Neuronal stem cell (in vitro differentiated cells): ENCODE measurements at regions not wholly inside any gene's neighbourhood (a gene's known extent, or its start where the extent isn't known, plus 50 kb on each side); places are given as distances from the start of the nearest gene placed in this dataset.
A peak's percentile ranks its signal among the peaks of the same experiment; 100 is the strongest.

Experiments used
- DNase-seq: peaks from one replicate; pipeline ENCODE4 v3.0.0-alpha.2; 2013; ENCODE audit warnings: low spot score
- H2AFZ ChIP-seq: one replicate; pipeline ENCODE4 v1.6.1; 2013; ENCODE audit warnings: mild to moderate bottlenecking, low read length, inconsistent platforms
- H2AK5ac ChIP-seq: 2 replicates; pipeline ENCODE4 v1.6.1; 2013; ENCODE audit warnings: low read depth, mild to moderate bottlenecking, inconsistent platforms, low read length, moderate library complexity, mixed read lengths
- H2BK120ac ChIP-seq: 2 replicates; pipeline ENCODE4 v1.6.1; 2013; ENCODE audit warnings: low read depth, mild to moderate bottlenecking, inconsistent platforms, low read length, moderate library complexity, mixed read lengths
- H2BK12ac ChIP-seq: one replicate; pipeline ENCODE4 v1.6.1; 2013; ENCODE audit warnings: low read length, inconsistent platforms
- H2BK15ac ChIP-seq: 2 replicates; pipeline ENCODE4 v1.6.1; 2013; ENCODE audit warnings: mild to moderate bottlenecking, low read length, inconsistent platforms, mixed read lengths
- H2BK5ac ChIP-seq: one replicate; pipeline ENCODE4 v1.6.1; 2013; ENCODE audit warnings: inconsistent platforms, mild to moderate bottlenecking, low read length, moderate library complexity
- H3K14ac ChIP-seq: one replicate; pipeline ENCODE4 v1.6.1; 2013; ENCODE audit warnings: low read length, inconsistent platforms
- H3K18ac ChIP-seq: 2 replicates; pipeline ENCODE4 v1.6.1; 2013; ENCODE audit warnings: low read length, inconsistent platforms
- H3K23ac ChIP-seq: 2 replicates; pipeline ENCODE4 v1.6.1; 2013; ENCODE audit warnings: low read depth, mild to moderate bottlenecking, mixed read lengths, low read length, inconsistent platforms; ENCODE audit not compliant: poor library complexity
- H3K27ac ChIP-seq: replicated peaks from 3 replicates; pipeline ENCODE4 v1.5.1; 2013; ENCODE audit warnings: low read length, inconsistent platforms
- H3K27me3 ChIP-seq, 3 experiments: 2 replicates each; pipeline ENCODE4 v1.6.1; 2013; ENCODE audit warnings: low read length in 3 of 3, mild to moderate bottlenecking in 2 of 3, inconsistent platforms in 1 of 3, low read depth in 1 of 3, mixed read lengths in 1 of 3, moderate library complexity in 1 of 3; ENCODE audit not compliant: control insufficient read depth in 3 of 3, insufficient read depth in 3 of 3
- H3K36me3 ChIP-seq, 2 donors: replicated peaks in 1 of 2; 2 replicates each; pipeline ENCODE4 v1.6.1; 2013; ENCODE audit warnings: low read length in 2 of 2; ENCODE audit not compliant: control insufficient read depth in 2 of 2, insufficient read depth in 2 of 2
- H3K4ac ChIP-seq: 2 replicates; pipeline ENCODE4 v1.6.1; 2013; ENCODE audit warnings: inconsistent platforms, mild to moderate bottlenecking, low read length, moderate library complexity
- H3K4me1 ChIP-seq, 2 donors: 1 replicate in 1 of 2; 2 replicates in 1 of 2; pipeline ENCODE4 v1.6.1; 2013; ENCODE audit warnings: low read length in 2 of 2, low read depth in 1 of 2; ENCODE audit not compliant: control insufficient read depth in 2 of 2, insufficient read depth in 1 of 2
- H3K4me2 ChIP-seq: one replicate; pipeline ENCODE4 v1.6.1; 2013; ENCODE audit warnings: mild to moderate bottlenecking, low read length, inconsistent platforms; ENCODE audit not compliant: insufficient read depth, poor library complexity, severe bottlenecking
- H3K4me3 ChIP-seq, 2 donors: 2 replicates each; pipeline ENCODE4 v1.5.1; 2013; ENCODE audit warnings: low read length in 2 of 2, mild to moderate bottlenecking in 2 of 2, inconsistent platforms in 1 of 2, moderate library complexity in 1 of 2
- H3K79me1 ChIP-seq: one replicate; pipeline ENCODE4 v1.6.1; 2013; ENCODE audit warnings: low read depth, mild to moderate bottlenecking, inconsistent platforms, low read length, moderate library complexity
- H3K9ac ChIP-seq: one replicate; pipeline ENCODE4 v1.6.1; 2013; ENCODE audit warnings: mild to moderate bottlenecking, low read depth, low read length, inconsistent platforms; ENCODE audit not compliant: poor library complexity
- H3K9me3 ChIP-seq, 2 donors: replicated peaks in 1 of 2; 2 replicates each; pipeline versions ENCODE3 to v1.6.1; 2013; ENCODE audit warnings: low read length in 2 of 2, mild to moderate bottlenecking in 2 of 2, inconsistent platforms in 1 of 2, low read depth in 1 of 2, mixed read lengths in 1 of 2, moderate library complexity in 1 of 2; ENCODE audit not compliant: control insufficient read depth in 2 of 2, insufficient read depth in 1 of 2
- H4K8ac ChIP-seq: one replicate; pipeline ENCODE4 v1.6.1; 2013; ENCODE audit warnings: low read depth, mild to moderate bottlenecking, inconsistent platforms, low read length, moderate library complexity
- H4K91ac ChIP-seq: one replicate; pipeline ENCODE4 v1.6.1; 2013; ENCODE audit warnings: low read length, low read depth, mild to moderate bottlenecking, inconsistent platforms; ENCODE audit not compliant: poor library complexity
- WGBS, 2 donors: extraction: QIAGEN DNeasy Blood & Tissue Kit; methylation state at CpG; one replicate each; pipeline ENCODE4 v1.1.7; 2013; ENCODE audit warnings: missing lambda C conversion rate in 2 of 2, mixed read lengths in 1 of 2; ENCODE audit not compliant: insufficient read length in 2 of 2, insufficient replicate concordance in 1 of 2; ENCODE audit errors: extremely low coverage in 2 of 2; 5-methylcytosine and 5-hydroxymethylcytosine counted together

GRCh38 chr7:52120912-52121311, 804.3 kb upstream of the COBL start:
- Histone ChIP-seq H3K4me3 (no peak overlapping the region), H4K91ac (no peak overlapping the region), H3K36me3 (no peaks in the 10 kb centered on the region), H2BK15ac (no peak overlapping the region), H3K27me3 (no peaks in the 10 kb centered on the region), H3K9ac (no peak overlapping the region), H2AK5ac (no peak overlapping the region), H3K18ac (peak overlapping the region; percentile 48), H3K4ac (no peak overlapping the region), H3K23ac (no peak overlapping the region), H3K4me2 (no peak overlapping the region), H2BK12ac (no peak overlapping the region), H2AFZ (peak overlapping the region; percentile 75), H2BK5ac (no peak overlapping the region), H3K14ac (no peak overlapping the region), H2BK120ac (no peak overlapping the region), H3K9me3 (no peaks in the 10 kb centered on the region), H3K27ac (no peak overlapping the region), H3K4me1 (peaks cover 11 to 17% of the 10 kb centered on the region in 2 donors), H4K8ac (no peak overlapping the region), H3K79me1 (no peaks in the 10 kb centered on the region)
- no peak for DNase-seq
- no CpG with 5 or more reads among the region's 3 CpGs for WGBS, 2 donors

- H3K9ac ChIP-seq, result no peak overlapping the region
- no peak overlapping the region for H4K91ac ChIP-seq
- peak overlapping the region; percentile 93 for H3K27ac ChIP-seq
- no peak overlapping the region for H4K8ac ChIP-seq
- H3K79me1 ChIP-seq, result no peaks in the 10 kb centered on the region
- no peak overlapping the region for H3K14ac ChIP-seq
- DNase-seq, result peak; percentile 57
- no peaks in the 10 kb centered on the region for H3K9me3 ChIP-seq
- H3K27me3 ChIP-seq, result no peaks in the 10 kb centered on the region
- peak overlapping the region; percentile 90 for H2AFZ ChIP-seq
- H2BK15ac ChIP-seq, result no peak overlapping the region
- no peak overlapping the region for H3K18ac ChIP-seq
- no peak overlapping the region for H2AK5ac ChIP-seq
- no CpG with 5 or more reads among the region's 2 CpGs for WGBS, 2 donors
- peak overlapping the region; percentile 13 for H3K4me2 ChIP-seq
- H2BK12ac ChIP-seq, result no peak overlapping the region
- H2BK120ac ChIP-seq, result no peak overlapping the region
- H2BK5ac ChIP-seq, result no peak overlapping the region
- H3K4ac ChIP-seq, result no peak overlapping the region
- H3K23ac ChIP-seq, result no peak overlapping the region
- no peaks in the 10 kb centered on the region for H3K36me3 ChIP-seq
- H3K4me1 ChIP-seq, result peaks cover 11 to 20% of the 10 kb centered on the region in 2 donors
- H3K4me3 ChIP-seq, result no peak overlapping the region
Measured at GRCh38 chr7:52119537-52119936, 802.9 kb upstream of the COBL start.

- Histone ChIP-seq H4K8ac (no peak overlapping the region), H3K36me3 (no peaks in the 10 kb centered on the region), H3K27ac (no peak overlapping the region), H2BK12ac (no peak overlapping the region), H3K9me3 (no peaks in the 10 kb centered on the region), H3K79me1 (no peaks in the 10 kb centered on the region), H2BK120ac (no peak overlapping the region), H2AFZ (peak overlapping the region; percentile 52), H4K91ac (no peak overlapping the region), H3K4me3 (no peak overlapping the region), H3K4me2 (no peak overlapping the region), H2BK5ac (no peak overlapping the region), H2AK5ac (no peak overlapping the region), H3K18ac (no peak overlapping the region), H2BK15ac (no peak overlapping the region), H3K9ac (no peak overlapping the region), H3K14ac (no peak overlapping the region), H3K23ac (no peak overlapping the region), H3K27me3 (no peaks in the 10 kb centered on the region), H3K4me1 (peaks cover 1 to 8% of the 10 kb centered on the region in 2 donors), H3K4ac (no peak overlapping the region)
- no peak for DNase-seq
- no CpG with 5 or more reads among the region's 3 CpGs for WGBS, 2 donors
Measured at GRCh38 chr7:52114509-52114908, 797.9 kb upstream of the COBL start.

DNA sequence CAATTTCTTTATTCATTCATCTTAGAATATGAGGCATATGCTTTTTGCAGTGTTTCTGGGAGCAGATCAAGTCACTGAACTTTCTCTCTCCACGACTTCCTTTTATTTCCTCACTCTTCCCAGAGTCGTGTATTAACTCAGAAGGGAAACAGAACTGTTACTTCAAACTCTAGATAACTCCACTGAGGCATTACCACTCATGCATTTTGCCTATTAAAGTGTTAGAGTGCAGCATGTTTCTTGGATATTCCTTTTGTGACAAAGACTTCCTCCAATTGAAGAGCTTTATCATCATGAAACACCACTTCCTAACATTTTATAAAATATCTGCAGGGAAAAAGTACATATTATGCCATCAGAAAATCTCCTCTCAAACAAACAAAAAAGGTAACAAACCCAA, 797.4 kb upstream of the COBL start:
- no peak overlapping the region for H2BK12ac ChIP-seq
- no peak overlapping the region for H2BK5ac ChIP-seq
- no peak overlapping the region for H2AK5ac ChIP-seq
- no peak overlapping the region for H2BK120ac ChIP-seq
- WGBS, 2 donors, result no CpG with 5 or more reads among the region's 2 CpGs
- no peak overlapping the region for H3K9ac ChIP-seq
- H2AFZ ChIP-seq, result no peak overlapping the region
- H2BK15ac ChIP-seq, result no peak overlapping the region
- peaks cover 0 to 4% of the 10 kb centered on the region in 2 donors for H3K4me1 ChIP-seq
- no peak overlapping the region for H3K4me3 ChIP-seq
- H3K4me2 ChIP-seq, result no peak overlapping the region
- H3K14ac ChIP-seq, result no peak overlapping the region
- no peaks in the 10 kb centered on the region for H3K27me3 ChIP-seq
- DNase-seq, result no peak
- H3K27ac ChIP-seq, result no peak overlapping the region
- H3K23ac ChIP-seq, result no peak overlapping the region
- no peaks in the 10 kb centered on the region for H3K36me3 ChIP-seq
- no peak overlapping the region for H4K8ac ChIP-seq
- no peak overlapping the region for H4K91ac ChIP-seq
- no peak overlapping the region for H3K4ac ChIP-seq
- no peak overlapping the region for H3K18ac ChIP-seq
- no peaks in the 10 kb centered on the region for H3K9me3 ChIP-seq
- no peaks in the 10 kb centered on the region for H3K79me1 ChIP-seq
